ENCODE measurements at regions not wholly inside any gene's neighbourhood (a gene's known extent, or its start where the extent isn't known, plus 50 kb on each side); places are given as distances from the start of the nearest gene placed in this dataset.
"Not testable (repeated sequence)": the region's sequence is repeated elsewhere in the genome, so short reads cannot be mapped to it uniquely, and the experiment has no call there.

GRCh38 chr7:49080896-49081475 is 156.6 kb downstream of the CDC14C start:
- no peak overlapping the region for H3K4me3 ChIP-seq
- in situ Hi-C loops (cut with MboI; ENCODE audit: low sequenced_read_pairs): no loop called here
- DNase-seq (ENCODE audit: low spot score in 2 of 2): no peak
- no peaks in the 10 kb centered on the region for H3K27me3 ChIP-seq (ENCODE audit: low read depth)
- H3K4me1 ChIP-seq: no peaks in the 10 kb centered on the region
- H3K9me3 ChIP-seq: no peaks in the 10 kb centered on the region
- H3K36me3 ChIP-seq (replicated peaks): no peaks in the 10 kb centered on the region

- H3K4me1 ChIP-seq: no peaks in the 10 kb centered on the region
- in situ Hi-C loops (cut with MboI; ENCODE audit: low sequenced_read_pairs): no loop called here
Observed at GRCh38 chr7:49088017-49088416, 163.7 kb downstream of the CDC14C start.

GRCh38 chr7:49089717-49090116 is 165.4 kb downstream of the CDC14C start:
- H3K4me3 ChIP-seq: no peak overlapping the region
- H3K4me1 ChIP-seq: no peaks in the 10 kb centered on the region
- H3K36me3 ChIP-seq (replicated peaks): no peaks in the 10 kb centered on the region
- DNase-seq (ENCODE audit: low spot score in 2 of 2): no peak
- in situ Hi-C loops (cut with MboI; ENCODE audit: low sequenced_read_pairs): no loop called here
- H3K9me3 ChIP-seq: no peaks in the 10 kb centered on the region
- no peaks in the 10 kb centered on the region for H3K27me3 ChIP-seq (ENCODE audit: low read depth)

More at GRCh38 chr7:49088017-49088416, 163.7 kb downstream of the CDC14C start:
- H3K9me3 ChIP-seq: no peaks in the 10 kb centered on the region
- no peaks in the 10 kb centered on the region for H3K36me3 ChIP-seq (replicated peaks)
- H3K4me3 ChIP-seq: no peak overlapping the region
- H3K27me3 ChIP-seq (ENCODE audit: low read depth): no peaks in the 10 kb centered on the region
- DNase-seq (ENCODE audit: low spot score in 2 of 2): no peak

GRCh38 chr7:49091089-49091488 is 166.7 kb downstream of the CDC14C start:
- Histone ChIP-seq H3K27me3 (ENCODE audit: low read depth) (no peaks in the 10 kb centered on the region), H3K36me3 (replicated peaks) (no peaks in the 10 kb centered on the region)

GRCh38 chr7:49091519-49091918 is 167.2 kb downstream of the CDC14C start:
- no peak overlapping the region for H3K4me3 ChIP-seq
- no peaks in the 10 kb centered on the region for H3K4me1 ChIP-seq
- no peaks in the 10 kb centered on the region for H3K27me3 ChIP-seq (ENCODE audit: low read depth)
- H3K36me3 ChIP-seq (replicated peaks): no peaks in the 10 kb centered on the region
- no peak for DNase-seq (ENCODE audit: low spot score in 2 of 2)
- no peaks in the 10 kb centered on the region for H3K9me3 ChIP-seq
- in situ Hi-C loops (cut with MboI; ENCODE audit: low sequenced_read_pairs): no loop called here

More at GRCh38 chr7:49091089-49091488, 166.7 kb downstream of the CDC14C start:
- in situ Hi-C loops (cut with MboI; ENCODE audit: low sequenced_read_pairs): no loop called here
- H3K4me3 ChIP-seq: no peak overlapping the region
- DNase-seq (ENCODE audit: low spot score in 2 of 2): no peak
- H3K9me3 ChIP-seq: no peaks in the 10 kb centered on the region
- no peaks in the 10 kb centered on the region for H3K4me1 ChIP-seq

- no peaks in the 10 kb centered on the region for H3K27me3 ChIP-seq (ENCODE audit: low read depth)
- no peak for DNase-seq (ENCODE audit: low spot score in 2 of 2)
- H3K9me3 ChIP-seq: no peaks in the 10 kb centered on the region
- H3K4me1 ChIP-seq: no peaks in the 10 kb centered on the region
- H3K4me3 ChIP-seq: no peak overlapping the region
- no peaks in the 10 kb centered on the region for H3K36me3 ChIP-seq (replicated peaks)
- in situ Hi-C loops (cut with MboI; ENCODE audit: low sequenced_read_pairs): no loop called here
Observed at GRCh38 chr7:49093218-49093617, 168.9 kb downstream of the CDC14C start.

- no peak for DNase-seq (ENCODE audit: low spot score in 2 of 2)
Observed at GRCh38 chr7:49094866-49095265, 170.5 kb downstream of the CDC14C start.

GRCh38 chr7:49099587-49100326 is 175.4 kb downstream of the CDC14C start:
- H3K4me3 ChIP-seq: no peak overlapping the region
- H3K27me3 ChIP-seq (ENCODE audit: low read depth): no peaks in the 10 kb centered on the region
- no peaks in the 10 kb centered on the region for H3K36me3 ChIP-seq (replicated peaks)
- no peak for DNase-seq (ENCODE audit: low spot score in 2 of 2)
- H3K9me3 ChIP-seq: no peaks in the 10 kb centered on the region
- H3K4me1 ChIP-seq: peaks cover 15% of the 10 kb centered on the region
- in situ Hi-C loops (cut with MboI; ENCODE audit: low sequenced_read_pairs): no loop called here

More at GRCh38 chr7:49094866-49095265, 170.5 kb downstream of the CDC14C start:
- in situ Hi-C loops (cut with MboI; ENCODE audit: low sequenced_read_pairs): no loop called here
- H3K4me3 ChIP-seq: no peak overlapping the region
- no peaks in the 10 kb centered on the region for H3K9me3 ChIP-seq
- no peaks in the 10 kb centered on the region for H3K27me3 ChIP-seq (ENCODE audit: low read depth)
- no peaks in the 10 kb centered on the region for H3K36me3 ChIP-seq (replicated peaks)
- no peaks in the 10 kb centered on the region for H3K4me1 ChIP-seq

- DNase-seq (ENCODE audit: low spot score in 2 of 2); H3K36me3 ChIP-seq (replicated peaks); H3K27me3 ChIP-seq (ENCODE audit: low read depth); in situ Hi-C loops (cut with MboI; ENCODE audit: low sequenced_read_pairs); H3K9me3 ChIP-seq; H3K4me3 ChIP-seq: not testable (repeated sequence)
- H3K4me1 ChIP-seq: peaks cover 15% of the 10 kb centered on the region
Observed at GRCh38 chr7:49100908-49101740, 176.8 kb downstream of the CDC14C start.

GRCh38 chr7:49102411-49102810 is 178.1 kb downstream of the CDC14C start:
- Histone ChIP-seq H3K4me1 (peaks cover 15% of the 10 kb centered on the region), H3K9me3 (no peaks in the 10 kb centered on the region), H3K4me3 (no peak overlapping the region), H3K36me3 (replicated peaks) (no peaks in the 10 kb centered on the region), H3K27me3 (ENCODE audit: low read depth) (no peaks in the 10 kb centered on the region)
- in situ Hi-C loops (cut with MboI; ENCODE audit: low sequenced_read_pairs): no loop called here
- peak in 1 of 2 experiments; percentile 48 for DNase-seq (ENCODE audit: low spot score in 2 of 2)

GRCh38 chr7:49111706-49112105 is 187.4 kb downstream of the CDC14C start:
- H3K36me3 ChIP-seq (replicated peaks): no peaks in the 10 kb centered on the region
- H3K4me1 ChIP-seq: no peaks in the 10 kb centered on the region
- H3K27me3 ChIP-seq (ENCODE audit: low read depth): no peaks in the 10 kb centered on the region
- in situ Hi-C loops (cut with MboI; ENCODE audit: low sequenced_read_pairs): no loop called here
- H3K4me3 ChIP-seq: no peak overlapping the region
- H3K9me3 ChIP-seq: no peaks in the 10 kb centered on the region
- DNase-seq (ENCODE audit: low spot score in 2 of 2): no peak

- Histone ChIP-seq H3K27me3 (ENCODE audit: low read depth) (no peaks in the 10 kb centered on the region), H3K36me3 (replicated peaks) (no peaks in the 10 kb centered on the region), H3K9me3 (no peaks in the 10 kb centered on the region), H3K4me3 (no peak overlapping the region), H3K4me1 (no peaks in the 10 kb centered on the region)
- in situ Hi-C loops (cut with MboI; ENCODE audit: low sequenced_read_pairs): no loop called here
- DNase-seq (ENCODE audit: low spot score in 2 of 2): no peak
Observed at GRCh38 chr7:49112222-49112621, 187.9 kb downstream of the CDC14C start.

GRCh38 chr7:49112647-49113046 is 188.3 kb downstream of the CDC14C start:
- Histone ChIP-seq H3K4me1 (no peaks in the 10 kb centered on the region), H3K4me3 (no peak overlapping the region), H3K27me3 (ENCODE audit: low read depth) (no peaks in the 10 kb centered on the region), H3K9me3 (no peaks in the 10 kb centered on the region), H3K36me3 (replicated peaks) (no peaks in the 10 kb centered on the region)
- no peak for DNase-seq (ENCODE audit: low spot score in 2 of 2)
- in situ Hi-C loops (cut with MboI; ENCODE audit: low sequenced_read_pairs): no loop called here

- H3K4me1 ChIP-seq: no peaks in the 10 kb centered on the region
- no peak for DNase-seq (ENCODE audit: low spot score in 2 of 2)
- in situ Hi-C loops (cut with MboI; ENCODE audit: low sequenced_read_pairs): no loop called here
- no peaks in the 10 kb centered on the region for H3K36me3 ChIP-seq (replicated peaks)
- no peak overlapping the region for H3K4me3 ChIP-seq
- H3K9me3 ChIP-seq: no peaks in the 10 kb centered on the region
- H3K27me3 ChIP-seq (ENCODE audit: low read depth): no peaks in the 10 kb centered on the region
Observed at GRCh38 chr7:49119706-49120105, 195.4 kb downstream of the CDC14C start.
